Stimulated activated effector memory CD8-positive, alpha-beta T cell treated with anti-CD3 and anti-CD28 coated beads, Interleukin-12 subunit alpha, Interleukin-12 subunit beta, amount 100 ng/mL, for 72 hours (primary cell): ENCODE measurements at regions not wholly inside any gene's neighbourhood (a gene's known extent, or its start where the extent isn't known, plus 50 kb on each side); places are given as distances from the start of the nearest gene placed in this dataset.
"Not testable (repeated sequence)": the region's sequence is repeated elsewhere in the genome, so short reads cannot be mapped to it uniquely, and the experiment has no call there.

Experiments
- ATAC-seq: fragments of 150-1000 bp; cut with Tn5 transposase; 2 replicates; pipeline ENCODE4 v1.10.0; 2021
- DNase-seq, 2 donors: peaks; one replicate each; pipeline ENCODE4 v3.0.0; 2021 to 2022; ENCODE audit warnings: low spot score in 2 of 2
- H3K27ac Mint-ChIP-seq: one replicate; pipeline ENCODE4 v1.8.0; 2022; ENCODE audit warnings: mild to moderate bottlenecking, mixed read lengths
- H3K36me3 Mint-ChIP-seq: one replicate; pipeline ENCODE4 v1.8.0; 2022; ENCODE audit warnings: mild to moderate bottlenecking, mixed read lengths
- H3K4me1 Mint-ChIP-seq: one replicate; pipeline ENCODE4 v1.8.0; 2022; ENCODE audit warnings: mixed read lengths
- H3K4me3 Mint-ChIP-seq: one replicate; pipeline ENCODE4 v1.8.0; 2022; ENCODE audit warnings: mild to moderate bottlenecking, mixed read lengths
- H3K9me3 Mint-ChIP-seq: one replicate; pipeline ENCODE4 v1.8.0; 2022; ENCODE audit warnings: mixed read lengths

DNA sequence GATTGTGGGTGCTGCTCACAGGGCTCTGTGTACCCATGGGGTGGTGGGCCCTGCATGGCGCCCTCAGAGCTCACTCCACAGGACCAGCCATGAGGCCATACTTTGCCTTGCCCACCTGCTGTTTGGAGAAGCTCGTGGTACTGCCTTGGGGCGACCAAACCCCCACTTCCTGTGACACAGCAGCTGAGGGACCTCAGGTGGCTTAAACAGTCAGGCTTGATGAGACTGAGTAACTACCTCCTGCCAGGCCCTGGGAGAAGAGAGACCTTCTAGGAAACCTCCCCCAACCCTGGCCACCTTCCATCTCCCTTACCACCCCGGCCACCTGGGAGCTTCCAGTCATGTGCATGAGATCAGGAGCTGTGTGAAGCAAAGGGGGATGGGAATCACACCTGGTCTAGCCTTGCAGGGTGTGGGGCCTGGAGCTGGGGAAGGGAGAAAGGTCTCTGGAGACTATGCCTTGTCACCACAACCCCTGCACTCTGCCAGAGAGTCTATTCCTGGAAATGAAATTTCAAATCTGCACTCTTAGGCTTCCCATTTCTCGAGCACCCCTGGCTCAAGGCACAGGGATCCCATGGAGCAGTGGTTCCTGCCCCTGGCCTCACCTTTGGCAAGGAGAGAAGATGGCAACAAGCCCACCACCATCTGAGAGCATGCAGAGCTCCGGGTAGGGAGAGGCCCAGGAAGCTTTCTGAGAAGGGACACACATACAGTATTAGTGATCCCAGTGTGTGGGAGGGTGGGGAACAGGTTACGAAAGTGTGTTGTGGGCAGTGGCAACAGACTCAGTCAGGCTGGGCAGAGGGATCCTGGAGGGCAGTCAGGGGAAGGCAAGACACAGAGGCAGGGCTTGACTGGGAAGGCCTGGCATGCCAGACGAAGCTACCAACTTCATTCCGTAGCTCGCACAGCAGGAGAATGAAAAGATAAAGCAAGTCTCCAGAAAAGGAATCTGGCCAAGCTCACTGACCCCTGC lies 125.0 kb downstream of the URI1 start:
- Mint-ChIP-seq H3K9me3 (no peaks in the 10 kb centered on the region), H3K4me3 (no peak overlapping the region), H3K36me3 (no peaks in the 10 kb centered on the region), H3K4me1 (no peaks in the 10 kb centered on the region), H3K27ac (no peak overlapping the region)
- ATAC-seq, result peak; percentile 5
- no peak for DNase-seq

DNA sequence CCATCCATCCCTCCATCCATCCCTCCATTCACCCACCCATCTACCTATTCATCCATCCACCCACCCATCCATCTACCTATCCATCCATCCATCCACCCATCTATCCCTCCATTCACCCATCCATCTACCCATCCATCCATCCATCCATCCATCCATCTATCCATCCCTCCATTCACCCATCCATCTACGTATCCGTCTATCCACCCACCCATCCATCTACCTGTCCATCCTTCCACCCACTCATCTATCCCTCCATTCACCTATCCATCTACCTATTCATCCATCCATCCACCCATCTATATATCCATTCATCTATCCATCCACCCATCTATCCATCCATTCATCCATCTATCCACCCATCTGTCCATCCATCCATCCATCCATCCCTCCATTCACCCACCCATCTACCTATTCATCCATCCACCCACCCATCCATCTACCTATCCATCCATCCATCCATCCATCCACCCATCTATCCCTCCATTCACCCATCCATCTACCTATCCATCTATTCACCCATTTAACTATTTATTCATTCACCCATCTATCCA lies 126.0 kb downstream of the URI1 start:
- not testable (repeated sequence) for H3K4me1 Mint-ChIP-seq, H3K36me3 Mint-ChIP-seq, H3K4me3 Mint-ChIP-seq, ATAC-seq, H3K9me3 Mint-ChIP-seq, DNase-seq, H3K27ac Mint-ChIP-seq

DNA sequence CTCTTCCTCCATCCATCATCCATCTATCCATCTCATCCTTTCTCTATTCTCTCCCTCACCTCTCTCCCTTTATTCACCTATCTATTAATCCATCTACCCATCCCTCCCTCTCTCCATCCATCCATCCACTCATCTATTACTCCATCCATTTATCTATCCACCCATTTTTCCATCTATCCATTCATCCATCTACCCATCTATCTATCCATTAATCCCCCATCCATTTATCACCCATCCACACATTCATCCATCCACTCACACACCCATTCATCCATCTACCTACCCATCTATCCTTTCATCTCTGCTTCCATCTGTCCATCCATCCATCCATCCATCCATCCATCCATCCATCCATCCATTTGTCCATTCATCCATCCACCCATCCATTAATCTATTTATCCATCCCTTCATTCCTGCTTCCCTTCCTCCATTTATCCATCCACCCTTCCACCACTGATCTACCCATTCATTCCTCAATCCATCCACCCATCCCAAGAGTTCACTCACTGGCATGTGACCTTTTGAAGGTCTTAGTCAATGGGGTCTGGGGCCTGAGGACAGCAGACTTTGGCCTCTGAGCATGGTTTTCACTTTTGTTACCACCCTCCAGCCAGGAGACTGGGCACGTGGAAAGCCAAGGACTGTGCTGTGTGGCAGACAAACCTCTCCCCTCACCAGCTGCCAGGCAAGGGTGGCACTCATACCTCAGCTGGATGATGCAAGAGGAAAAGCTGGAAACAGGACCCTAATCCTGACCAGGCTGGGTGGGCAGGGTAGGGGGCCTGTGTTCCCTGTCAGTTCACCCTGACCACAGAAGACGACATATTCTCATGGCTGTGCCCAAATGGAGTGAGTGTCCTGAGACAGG lies 126.7 kb downstream of the URI1 start:
- Mint-ChIP-seq H3K27ac (no peak overlapping the region), H3K9me3 (no peaks in the 10 kb centered on the region), H3K4me1 (no peaks in the 10 kb centered on the region), H3K4me3 (no peak overlapping the region), H3K36me3 (no peaks in the 10 kb centered on the region)
- no peak for DNase-seq
- no peak for ATAC-seq

DNA sequence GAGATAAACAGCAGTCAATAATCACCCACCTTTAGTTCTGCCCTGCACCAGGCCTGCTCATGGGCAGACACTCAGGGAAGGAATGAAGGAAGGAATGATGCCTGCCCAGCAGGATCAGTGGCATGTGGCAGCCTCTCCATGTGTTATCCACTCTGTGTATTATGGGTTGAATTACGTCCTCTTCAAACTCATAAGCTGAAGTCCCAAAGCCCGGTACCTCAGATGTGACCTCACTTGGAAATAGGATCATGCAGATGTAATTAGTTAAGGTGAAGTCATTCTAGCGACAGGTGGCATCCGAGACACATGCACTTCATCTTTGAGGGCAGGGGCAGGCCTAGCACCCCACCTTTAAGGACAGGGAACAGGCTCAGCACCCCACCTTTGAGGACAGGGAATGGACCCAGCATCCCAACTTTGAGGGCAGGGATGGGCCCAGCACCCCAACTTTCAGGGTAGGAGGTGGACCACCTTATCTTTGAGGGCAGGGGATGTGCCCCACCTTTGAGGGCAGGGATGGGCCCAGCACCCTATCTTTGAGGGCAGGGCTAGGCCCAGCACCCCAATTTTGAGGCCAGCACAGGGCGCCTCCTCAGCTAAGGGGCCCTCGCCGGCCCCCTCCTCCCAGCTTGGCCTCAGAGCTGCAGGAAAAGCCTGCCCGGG lies 127.6 kb downstream of the URI1 start:
- no peak overlapping the region for H3K4me3 Mint-ChIP-seq
- no peaks in the 10 kb centered on the region for H3K9me3 Mint-ChIP-seq
- ATAC-seq (no peak), DNase-seq (no peak)
- H3K27ac Mint-ChIP-seq, result no peak overlapping the region
- no peaks in the 10 kb centered on the region for H3K4me1 Mint-ChIP-seq
- no peaks in the 10 kb centered on the region for H3K36me3 Mint-ChIP-seq

DNA sequence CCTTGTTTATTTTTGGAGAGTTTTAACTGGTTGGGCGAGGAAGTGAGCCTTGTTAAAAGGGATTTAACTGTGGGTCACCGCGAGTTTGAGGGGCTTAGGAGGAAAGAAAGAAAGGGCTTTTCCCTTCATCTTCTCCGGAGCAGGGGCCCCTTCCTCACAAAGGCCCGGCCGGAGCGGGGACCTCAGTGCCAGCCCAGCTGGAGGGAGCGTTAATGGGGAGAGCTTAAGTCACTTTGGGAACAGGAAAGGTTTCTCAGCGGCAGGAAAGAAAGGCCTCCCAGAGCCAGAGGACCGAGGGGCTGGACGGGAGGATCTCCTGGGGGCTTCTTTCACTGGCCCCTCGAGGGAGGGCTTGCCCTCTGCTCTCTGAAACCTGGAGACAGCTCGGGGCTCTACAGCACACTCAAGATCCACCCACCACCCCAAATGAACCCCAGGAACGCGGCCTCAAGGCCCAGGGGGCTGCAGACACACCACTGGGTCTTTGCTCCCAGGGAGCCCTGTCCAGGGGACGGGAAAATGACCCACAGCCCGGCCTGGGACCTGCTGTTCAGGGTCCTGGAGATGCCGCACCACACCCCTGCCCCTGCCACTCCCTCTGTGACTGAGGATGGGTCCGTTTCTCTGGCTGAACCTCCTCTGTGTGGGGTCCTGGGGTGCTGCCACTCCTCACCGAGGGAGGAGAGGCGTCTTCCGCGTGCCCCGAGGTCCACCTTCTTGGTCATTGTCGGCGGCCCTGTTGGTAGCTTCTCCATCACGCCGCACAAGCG lies 128.3 kb downstream of the URI1 start:
- Mint-ChIP-seq H3K4me1 (no peaks in the 10 kb centered on the region), H3K9me3 (no peaks in the 10 kb centered on the region), H3K27ac (no peak overlapping the region), H3K4me3 (no peak overlapping the region), H3K36me3 (no peaks in the 10 kb centered on the region)
- ATAC-seq, result no peak
- no peak for DNase-seq

- Mint-ChIP-seq H3K27ac (no peak overlapping the region), H3K9me3 (no peaks in the 10 kb centered on the region)
Observed at GRCh38 chr19:30070968-30071632, 129.1 kb downstream of the URI1 start.

GRCh38 chr19:30071871-30072270 lies 129.8 kb downstream of the URI1 start:
- Mint-ChIP-seq H3K27ac (no peak overlapping the region), H3K36me3 (no peaks in the 10 kb centered on the region), H3K9me3 (no peaks in the 10 kb centered on the region), H3K4me1 (no peaks in the 10 kb centered on the region), H3K4me3 (no peak overlapping the region)
- no peak for ATAC-seq
- no peak for DNase-seq

More at GRCh38 chr19:30070968-30071632, 129.1 kb downstream of the URI1 start:
- ATAC-seq, result no peak
- H3K4me3 Mint-ChIP-seq, result no peak overlapping the region
- H3K4me1 Mint-ChIP-seq, result no peaks in the 10 kb centered on the region
- no peak for DNase-seq
- no peaks in the 10 kb centered on the region for H3K36me3 Mint-ChIP-seq

DNA sequence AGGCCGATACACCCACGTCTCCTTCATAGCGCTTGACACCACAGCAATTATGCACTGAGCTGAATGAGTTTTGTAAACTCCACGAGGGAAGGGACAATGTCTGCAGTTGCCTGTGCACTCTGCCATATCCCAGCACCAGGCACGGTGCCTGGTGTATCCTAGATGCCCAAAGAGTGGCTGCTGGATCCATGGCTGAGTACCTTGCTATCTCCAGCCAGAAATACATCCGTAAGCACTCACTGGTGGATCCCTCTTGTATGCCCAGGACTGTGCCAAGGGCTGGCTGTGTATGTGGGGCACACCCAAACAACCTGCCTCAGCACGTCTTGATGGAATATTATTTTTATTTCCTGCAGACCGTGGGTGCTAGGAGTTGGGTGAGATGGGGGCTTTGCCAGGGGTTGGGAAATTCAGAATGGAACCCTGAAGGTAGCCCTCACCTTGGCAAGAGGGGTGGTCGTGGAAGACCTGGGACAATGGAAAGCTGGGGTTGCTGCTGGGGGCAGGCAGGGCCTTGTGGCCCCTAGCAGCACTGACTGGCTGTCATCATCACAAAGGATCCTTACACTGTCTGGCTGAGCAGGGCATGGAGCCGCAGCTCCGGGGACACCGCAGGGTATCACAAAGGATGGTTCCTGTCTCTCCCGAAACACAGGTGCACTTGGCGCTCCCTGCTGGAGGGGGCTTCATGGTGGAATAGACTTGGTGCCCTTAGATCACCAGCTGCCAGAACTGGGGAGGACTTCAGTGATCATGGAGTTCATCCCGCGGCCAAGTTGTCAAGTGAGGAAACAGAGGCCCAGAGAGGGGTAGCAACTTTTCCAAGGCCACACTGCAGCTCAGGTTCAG lies 131.3 kb downstream of the URI1 start:
- no peaks in the 10 kb centered on the region for H3K9me3 Mint-ChIP-seq
- no peak overlapping the region for H3K4me3 Mint-ChIP-seq
- ATAC-seq (no peak), DNase-seq (no peak)
- H3K27ac Mint-ChIP-seq, result no peak overlapping the region
- no peaks in the 10 kb centered on the region for H3K36me3 Mint-ChIP-seq
- no peaks in the 10 kb centered on the region for H3K4me1 Mint-ChIP-seq

- Mint-ChIP-seq H3K27ac (no peak overlapping the region), H3K36me3 (no peaks in the 10 kb centered on the region), H3K4me3 (no peak overlapping the region), H3K4me1 (no peaks in the 10 kb centered on the region), H3K9me3 (no peaks in the 10 kb centered on the region)
- no peak for ATAC-seq
- DNase-seq, result no peak
Observed at GRCh38 chr19:30074096-30074495, 132.1 kb downstream of the URI1 start.

- DNase-seq, result no peak
- H3K36me3 Mint-ChIP-seq, result no peaks in the 10 kb centered on the region
- H3K4me1 Mint-ChIP-seq, result no peaks in the 10 kb centered on the region
- H3K9me3 Mint-ChIP-seq, result no peaks in the 10 kb centered on the region
- no peak for ATAC-seq
- no peak overlapping the region for H3K4me3 Mint-ChIP-seq
- no peak overlapping the region for H3K27ac Mint-ChIP-seq
Observed at GRCh38 chr19:30074741-30075715, 133.0 kb downstream of the URI1 start.

DNA sequence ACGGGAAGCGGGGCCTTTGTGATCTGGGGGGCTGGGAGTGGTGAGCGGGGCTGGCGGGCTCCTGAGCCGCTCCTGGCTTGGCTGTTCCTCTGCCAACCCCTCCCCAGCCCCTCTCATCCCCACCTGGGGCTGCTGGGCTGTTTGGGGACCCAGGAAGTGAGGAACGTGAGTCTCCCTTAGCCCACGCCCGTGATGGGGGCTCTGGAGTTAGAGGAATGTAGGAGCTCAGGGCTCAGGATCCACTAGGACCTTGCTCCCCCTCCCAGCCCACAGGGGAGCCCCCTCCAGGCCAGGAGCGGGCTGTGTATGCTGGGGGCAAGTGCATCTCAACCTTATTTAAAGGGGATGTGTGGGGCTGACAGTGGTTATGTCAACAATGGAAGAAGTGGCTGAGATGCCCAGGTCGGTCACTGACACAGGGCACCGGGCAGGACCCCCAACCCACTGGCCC lies 134.1 kb downstream of the URI1 start:
- H3K4me3 Mint-ChIP-seq, result no peak overlapping the region
- ATAC-seq (no peak), DNase-seq (no peak)
- no peak overlapping the region for H3K27ac Mint-ChIP-seq
- no peaks in the 10 kb centered on the region for H3K9me3 Mint-ChIP-seq
- H3K4me1 Mint-ChIP-seq, result no peaks in the 10 kb centered on the region
- H3K36me3 Mint-ChIP-seq, result no peaks in the 10 kb centered on the region
